DOHH2 (cell line): ENCODE measurements at regions not wholly inside any gene's neighbourhood (a gene's known extent, or its start where the extent isn't known, plus 50 kb on each side); places are given as distances from the start of the nearest gene placed in this dataset.

Experiments used
- EZH2phosphoT487 ChIP-seq: fragments of 200-600 bp; sonication (generic); IDR thresholded peaks from 2 replicates; pipeline ENCODE4 v1.6.1; 2017; ENCODE audit warnings: borderline replicate concordance, mild to moderate bottlenecking, antibody characterized with exemption, low read length, moderate library complexity, mixed read lengths
- TF ChIP-seq, protein P1 (sequence below): fragments of 200-600 bp; sonication (generic); IDR thresholded peaks from one replicate; pipeline ENCODE4 v1.5.1; 2014; ENCODE audit warnings: antibody characterized with exemption, mild to moderate bottlenecking, low read depth, low read length; ENCODE audit not compliant: poor library complexity, severe bottlenecking

DNA sequence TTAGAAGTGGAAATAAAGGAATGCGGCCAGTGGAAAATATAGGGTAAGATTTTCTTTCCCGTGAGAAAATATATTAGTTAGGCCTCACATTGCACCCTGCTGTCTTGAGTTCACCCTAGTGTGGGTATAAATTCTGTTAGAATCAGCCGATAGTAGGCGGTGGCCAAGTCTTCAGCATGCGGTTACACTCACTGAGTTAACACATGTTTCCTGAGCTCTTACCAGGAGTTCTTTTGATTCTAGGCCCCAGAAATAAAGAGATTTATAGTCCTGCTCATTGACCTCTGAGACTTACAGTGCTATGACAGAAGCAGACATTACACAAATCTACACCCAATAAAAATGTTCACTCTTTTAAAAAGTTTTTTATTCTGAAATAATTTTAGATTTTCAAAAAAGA lies 279.3 kb upstream of the LRRC7 start:
- TF ChIP-seq, protein P1, sequence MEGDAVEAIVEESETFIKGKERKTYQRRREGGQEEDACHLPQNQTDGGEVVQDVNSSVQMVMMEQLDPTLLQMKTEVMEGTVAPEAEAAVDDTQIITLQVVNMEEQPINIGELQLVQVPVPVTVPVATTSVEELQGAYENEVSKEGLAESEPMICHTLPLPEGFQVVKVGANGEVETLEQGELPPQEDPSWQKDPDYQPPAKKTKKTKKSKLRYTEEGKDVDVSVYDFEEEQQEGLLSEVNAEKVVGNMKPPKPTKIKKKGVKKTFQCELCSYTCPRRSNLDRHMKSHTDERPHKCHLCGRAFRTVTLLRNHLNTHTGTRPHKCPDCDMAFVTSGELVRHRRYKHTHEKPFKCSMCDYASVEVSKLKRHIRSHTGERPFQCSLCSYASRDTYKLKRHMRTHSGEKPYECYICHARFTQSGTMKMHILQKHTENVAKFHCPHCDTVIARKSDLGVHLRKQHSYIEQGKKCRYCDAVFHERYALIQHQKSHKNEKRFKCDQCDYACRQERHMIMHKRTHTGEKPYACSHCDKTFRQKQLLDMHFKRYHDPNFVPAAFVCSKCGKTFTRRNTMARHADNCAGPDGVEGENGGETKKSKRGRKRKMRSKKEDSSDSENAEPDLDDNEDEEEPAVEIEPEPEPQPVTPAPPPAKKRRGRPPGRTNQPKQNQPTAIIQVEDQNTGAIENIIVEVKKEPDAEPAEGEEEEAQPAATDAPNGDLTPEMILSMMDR = no peak
- TF ChIP-seq EZH2phosphoT487 = no peak
